GM19467 (cell line): ENCODE measurements at regions not wholly inside any gene's neighbourhood (a gene's known extent, or its start where the extent isn't known, plus 50 kb on each side); places are given as distances from the start of the nearest gene placed in this dataset.

Source experiments
- ATAC-seq: cut with Tn5 transposase; IDR thresholded peaks from one replicate; pipeline ENCODE4 v1.9.1; 2021; ENCODE audit warnings: mild to moderate bottlenecking, moderate library complexity; ENCODE audit not compliant: unreplicated experiment

- no peak for ATAC-seq
Measured at GRCh38 chr3:107428051-107428858, 51.0 kb downstream of the CCDC54 start.

DNA sequence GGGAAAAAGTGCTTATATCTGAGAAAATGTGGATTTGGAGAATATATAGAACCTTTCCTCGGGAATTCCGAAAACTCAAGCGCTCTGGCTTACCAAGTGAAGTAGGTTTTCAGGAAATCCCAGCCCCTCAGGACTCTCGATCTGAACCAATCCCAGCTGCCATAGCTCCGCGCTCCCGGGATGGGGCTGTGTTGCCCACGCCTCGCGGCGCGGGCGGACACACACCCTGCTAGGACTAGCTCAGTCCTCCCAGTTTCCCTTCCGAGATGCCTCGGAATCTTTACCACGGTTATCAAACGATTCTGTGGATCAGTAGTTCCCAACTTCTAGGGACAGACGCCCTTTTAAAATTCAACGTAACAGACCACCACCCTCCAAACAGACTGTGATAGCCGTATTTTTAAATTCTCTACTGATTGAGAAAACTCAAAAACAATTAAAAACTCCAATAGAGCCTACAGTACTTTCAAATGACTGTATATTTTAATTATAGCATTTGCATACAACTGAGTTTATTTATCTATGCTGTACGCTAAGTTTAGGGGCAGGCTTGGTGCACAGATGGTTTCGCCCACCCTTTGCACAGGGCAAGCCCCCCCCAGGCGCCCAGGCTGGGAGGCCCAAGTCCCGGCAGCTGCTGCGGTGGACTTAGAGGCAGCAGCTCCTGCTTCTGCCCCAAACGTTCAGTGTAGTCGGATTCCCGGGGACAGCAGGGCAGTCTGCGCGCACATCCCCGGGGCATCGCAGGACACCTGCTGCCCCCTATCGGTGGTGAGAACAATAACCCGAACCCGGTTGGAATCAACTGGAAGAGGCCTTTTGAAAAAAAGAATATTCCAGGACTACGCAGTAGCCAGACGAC lies 52.3 kb downstream of the CCDC54 start:
- ATAC-seq = peak; percentile 48

- ATAC-seq = no peak
Measured at GRCh38 chr3:107430214-107430995, 53.2 kb downstream of the CCDC54 start.

GRCh38 chr3:107430996-107431245 lies 53.7 kb downstream of the CCDC54 start:
- ATAC-seq = peak; percentile 24

DNA sequence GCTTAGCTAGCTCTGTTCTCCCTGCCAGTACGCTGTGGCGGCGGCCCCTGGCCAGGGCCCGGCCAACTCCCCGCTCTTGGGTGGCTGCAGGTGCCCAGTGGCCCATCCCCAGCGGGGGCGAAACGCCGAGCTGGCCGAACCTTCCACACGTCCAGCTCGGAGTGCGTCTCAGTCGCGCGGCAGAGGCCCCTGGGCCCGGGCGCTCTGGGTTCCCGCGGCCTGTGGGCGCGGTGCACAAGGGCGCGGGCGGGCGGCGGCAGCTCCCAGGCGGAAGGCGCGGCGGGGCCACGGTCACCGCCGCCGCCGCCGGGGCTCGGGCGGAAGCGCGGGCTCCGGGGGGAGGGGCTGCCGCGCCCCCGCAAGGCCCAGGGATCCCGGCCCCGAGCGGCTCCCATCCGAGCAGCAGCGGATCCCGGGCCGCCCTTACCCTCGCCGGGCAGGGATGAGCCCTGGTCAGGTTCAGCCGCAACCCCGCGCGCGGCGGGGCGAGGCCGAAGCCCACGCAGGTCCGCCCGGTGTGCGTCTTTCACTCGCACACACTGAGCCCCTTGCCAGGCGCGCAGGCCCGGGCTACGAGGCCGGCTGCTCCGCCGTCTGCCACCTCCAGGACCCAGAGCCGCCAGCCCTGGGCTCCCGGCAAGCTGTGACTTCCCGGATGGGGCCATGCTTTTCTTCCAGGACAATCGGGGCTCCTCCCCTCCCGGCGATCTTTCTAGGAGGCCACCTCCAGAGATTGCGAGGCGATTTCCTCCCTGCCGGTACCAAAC lies 54.2 kb downstream of the CCDC54 start:
- peak; percentile 59 for ATAC-seq

GRCh38 chr3:107432013-107432515 lies 54.8 kb downstream of the CCDC54 start:
- ATAC-seq = no peak

GRCh38 chr3:107432646-107433045 lies 55.4 kb downstream of the CCDC54 start:
- ATAC-seq = no peak

GRCh38 chr3:107436029-107436428 lies 58.8 kb downstream of the CCDC54 start:
- no peak for ATAC-seq

- ATAC-seq = no peak
Measured at GRCh38 chr3:107438671-107439070, 61.4 kb downstream of the CCDC54 start.

- ATAC-seq = no peak
Measured at GRCh38 chr3:107441617-107442016, 64.4 kb downstream of the CCDC54 start.

- no peak for ATAC-seq
Measured at GRCh38 chr3:107443461-107443860, 66.2 kb downstream of the CCDC54 start.

- no peak for ATAC-seq
Measured at GRCh38 chr3:107446706-107447105, 69.5 kb downstream of the CCDC54 start.

DNA sequence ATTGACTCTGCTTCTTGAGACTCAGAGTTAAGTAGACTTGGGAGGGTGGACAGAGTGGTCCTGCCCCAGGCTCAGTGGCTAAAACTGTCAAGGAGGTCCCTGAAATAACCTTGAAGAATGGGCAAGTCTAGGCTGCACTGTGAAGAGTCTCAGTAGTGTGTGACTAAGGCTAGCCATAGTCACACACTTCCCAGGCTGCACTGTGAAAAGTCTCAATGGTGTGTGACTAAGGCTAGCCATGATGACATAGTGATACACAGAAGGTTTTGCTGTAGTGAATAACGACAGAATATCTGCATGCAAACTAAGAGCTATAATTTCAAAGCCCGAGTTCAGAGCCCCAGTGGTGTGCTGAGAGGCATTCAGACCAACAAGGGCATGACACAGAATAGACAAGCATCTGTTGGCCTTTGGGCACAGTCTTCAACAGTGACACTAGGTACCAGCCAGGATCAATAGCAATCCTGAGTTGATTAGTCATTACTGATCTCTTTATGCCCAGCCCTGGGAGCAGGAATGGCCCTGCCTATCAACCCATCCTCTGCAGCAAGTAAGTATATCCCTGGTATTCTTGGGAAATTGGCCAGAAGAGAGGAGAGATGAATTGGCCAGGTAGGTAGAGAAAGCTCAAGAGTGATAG lies 72.4 kb upstream of the BBX start:
- no peak for ATAC-seq

GRCh38 chr3:107452436-107452835 lies 70.3 kb upstream of the BBX start:
- ATAC-seq = no peak

DNA sequence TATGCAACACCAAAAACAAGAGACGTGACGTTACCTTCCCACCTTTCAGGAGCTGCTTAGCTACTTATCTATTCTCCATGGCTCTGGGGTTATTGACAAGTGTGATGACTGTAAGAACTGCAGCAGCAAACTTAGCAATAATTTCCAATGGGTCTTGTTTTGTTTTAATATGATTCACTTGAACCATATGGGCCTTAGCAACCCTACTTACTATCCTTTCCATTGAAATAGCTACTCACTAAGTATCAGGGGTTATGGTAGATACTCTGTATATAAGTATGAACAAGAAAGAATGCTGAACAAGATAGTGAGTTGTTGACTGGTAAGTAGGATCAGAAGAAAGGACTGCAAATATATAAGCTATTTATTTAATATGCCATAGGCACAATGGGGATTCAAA lies 69.3 kb upstream of the BBX start:
- ATAC-seq = no peak

DNA sequence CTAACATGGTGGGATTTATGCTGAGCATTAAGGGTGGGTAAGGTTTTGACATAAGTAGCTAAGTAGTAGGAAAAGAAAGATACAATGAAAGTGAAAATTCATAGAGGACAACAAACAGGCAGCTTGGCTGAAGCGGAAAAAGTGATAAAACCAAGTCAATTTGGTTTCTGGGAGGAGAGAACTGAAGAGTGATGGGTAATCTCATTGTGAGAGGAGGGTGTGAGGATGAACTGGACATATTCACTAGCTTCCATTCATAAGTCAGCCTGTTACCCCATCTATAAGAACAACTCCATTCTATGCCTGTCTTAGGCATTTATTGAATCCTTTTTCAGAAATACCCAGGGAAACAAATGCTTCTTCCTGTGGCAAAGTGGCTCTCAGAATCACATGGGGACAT lies 67.1 kb upstream of the BBX start:
- no peak for ATAC-seq

DNA sequence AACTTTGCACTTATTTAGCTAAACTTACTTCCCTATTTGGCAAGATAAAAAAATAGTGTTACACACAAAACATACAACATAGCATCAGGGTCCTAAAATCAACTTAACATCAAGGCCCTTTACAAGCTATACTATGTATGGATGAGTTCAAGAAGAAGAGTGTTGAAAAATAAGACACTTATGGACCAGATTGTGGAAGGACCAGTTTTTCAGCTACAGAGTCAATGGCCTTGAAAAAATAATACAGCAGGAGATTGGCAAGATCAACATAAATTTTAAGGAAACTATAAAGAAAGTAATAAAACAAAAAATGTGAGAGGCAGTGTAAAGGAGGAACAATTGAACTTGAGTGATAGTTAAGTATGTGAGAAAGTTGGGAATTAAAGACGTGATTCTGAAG lies 66.3 kb upstream of the BBX start:
- ATAC-seq = no peak

GRCh38 chr3:107458871-107459270 lies 63.9 kb upstream of the BBX start:
- ATAC-seq = no peak

DNA sequence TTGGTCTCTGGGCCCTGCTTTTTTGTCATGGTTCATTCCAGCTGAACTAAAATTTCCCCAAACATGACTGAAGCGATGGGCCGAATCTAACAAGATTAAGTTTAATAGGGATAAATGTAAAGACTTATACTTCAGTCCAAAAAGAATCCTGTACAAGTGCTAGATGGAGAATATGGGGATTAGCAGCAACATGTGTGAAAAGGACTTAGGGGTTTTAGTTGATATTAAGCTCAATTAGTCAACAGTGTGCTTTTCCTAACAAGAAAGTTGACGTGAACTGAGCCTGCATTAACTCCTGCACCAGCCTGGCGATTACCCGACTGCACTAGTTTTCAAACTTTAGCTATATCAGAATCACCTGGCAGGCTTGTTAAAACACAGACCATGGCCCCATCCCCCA lies 61.0 kb upstream of the BBX start:
- no peak for ATAC-seq

DNA sequence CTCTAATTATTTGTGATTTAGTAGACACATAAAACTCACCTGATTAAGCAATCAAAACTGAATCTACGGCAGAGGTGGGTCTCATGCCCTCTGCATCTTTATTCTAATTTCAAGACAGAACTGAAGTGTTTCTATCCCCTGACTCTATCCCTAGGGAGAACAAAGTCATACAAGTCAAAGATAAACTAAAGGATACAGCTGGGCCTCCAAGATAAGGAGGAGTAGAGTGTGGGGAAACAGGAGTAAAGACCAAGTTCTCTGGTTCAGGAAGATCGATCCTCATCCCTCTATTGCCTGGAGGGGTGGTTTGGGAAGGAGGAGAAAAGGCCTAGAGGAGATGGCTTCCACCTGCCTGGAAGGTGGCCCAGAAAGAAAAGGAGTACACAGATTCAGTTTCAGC lies 58.7 kb upstream of the BBX start:
- no peak for ATAC-seq
